ENCODE measurements at regions not wholly inside any gene's neighbourhood (a gene's known extent, or its start where the extent isn't known, plus 50 kb on each side); places are given as distances from the start of the nearest gene placed in this dataset.
A peak's percentile ranks its signal among the peaks of the same experiment; 100 is the strongest.
"Not testable (repeated sequence)": the region's sequence is repeated elsewhere in the genome, so short reads cannot be mapped to it uniquely, and the experiment has no call there.

DNA sequence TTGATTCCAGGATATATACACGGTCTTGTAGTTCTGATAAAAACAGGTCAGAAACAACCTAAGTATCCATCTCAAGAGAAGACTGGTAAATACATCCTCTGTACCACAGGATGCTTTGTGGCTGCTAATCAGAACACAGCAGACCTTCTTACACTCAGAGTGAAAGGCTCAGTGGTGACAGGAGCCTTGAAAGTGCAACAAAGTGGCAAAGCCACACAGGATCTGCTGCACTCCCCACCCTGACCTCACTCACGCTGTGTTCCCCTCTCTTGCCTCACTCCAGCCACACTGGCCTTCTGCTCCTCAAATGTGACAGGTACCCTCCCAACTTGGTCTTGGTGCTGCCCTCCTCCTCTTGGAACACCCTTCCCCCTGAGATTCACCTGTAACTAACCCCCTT lies 98.1 kb upstream of the GRIP1 start:
- no peak for DNase-seq

DNA sequence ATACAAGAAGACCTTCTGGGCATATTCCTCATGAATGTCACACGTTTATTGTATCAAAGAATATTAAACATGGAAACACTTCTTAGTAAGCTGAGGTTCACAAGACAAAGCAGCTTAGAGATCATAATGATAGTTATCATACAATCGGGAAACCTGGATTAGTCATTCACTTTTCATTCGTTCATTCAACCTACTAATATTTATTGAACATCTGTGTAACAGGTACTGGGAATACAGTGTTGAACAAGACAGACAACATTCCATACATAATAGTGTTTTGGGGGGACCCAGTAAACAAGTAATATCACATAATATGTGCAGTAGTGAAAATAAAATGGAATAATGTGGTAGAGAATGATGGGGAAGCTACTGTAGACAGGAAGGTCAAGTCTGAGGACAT lies 100.6 kb upstream of the GRIP1 start:
- DNase-seq: no peak

DNA sequence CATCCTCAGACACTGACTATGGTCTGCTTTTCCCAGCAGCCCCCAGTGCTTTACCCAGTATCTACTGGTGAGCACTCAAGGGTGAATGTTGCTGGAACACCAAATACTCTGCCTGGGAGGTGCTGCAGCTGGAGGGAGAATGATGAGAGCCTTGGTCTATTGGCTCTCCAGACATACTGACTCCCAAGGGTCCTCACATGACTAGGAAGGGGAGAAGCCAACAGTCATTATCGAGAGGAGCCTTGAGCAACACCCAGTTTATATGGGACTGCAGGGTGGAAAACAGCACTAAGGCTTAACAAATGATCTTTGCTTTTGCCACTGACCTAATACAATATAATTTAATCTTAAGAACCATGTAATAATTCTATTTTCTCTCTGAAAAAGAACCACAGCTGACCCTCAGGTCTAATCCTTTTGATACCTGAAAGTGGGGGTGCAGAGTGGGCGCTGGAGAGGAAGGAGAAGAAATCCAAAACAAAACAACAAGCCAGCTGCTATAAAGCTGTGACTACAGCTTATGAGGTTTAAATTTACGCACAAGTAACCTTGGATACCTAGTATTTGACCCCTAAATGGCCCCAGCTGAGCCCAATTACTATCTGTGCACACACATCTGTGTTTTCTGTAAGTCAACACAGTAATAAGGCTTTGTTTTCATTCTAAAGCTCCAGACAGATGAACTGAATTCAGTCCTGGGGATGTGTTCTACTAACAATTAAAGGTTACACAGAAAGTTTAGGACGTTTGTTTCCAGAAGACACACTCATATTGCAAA lies 107.8 kb upstream of the GRIP1 start:
- no peak for DNase-seq

DNA sequence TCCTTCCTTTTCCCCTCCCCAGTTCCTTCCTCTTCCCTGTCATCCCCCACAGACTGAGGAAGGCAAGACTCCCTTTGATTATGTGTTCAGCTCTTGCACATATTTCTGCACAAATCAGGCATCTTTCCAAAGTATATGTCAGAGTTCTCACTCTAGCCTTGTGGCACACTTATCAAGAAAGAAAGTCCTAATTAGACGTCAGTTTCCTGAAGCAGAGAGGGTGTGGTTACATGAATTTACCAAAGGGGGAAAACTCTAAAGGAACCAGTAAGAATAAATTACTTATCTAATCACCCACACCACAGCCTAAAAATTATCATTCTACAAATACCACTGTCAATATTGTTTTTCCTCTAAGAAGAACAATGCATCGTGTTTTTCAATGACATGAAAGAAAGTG lies 120.7 kb upstream of the GRIP1 start:
- no peak for DNase-seq

DNA sequence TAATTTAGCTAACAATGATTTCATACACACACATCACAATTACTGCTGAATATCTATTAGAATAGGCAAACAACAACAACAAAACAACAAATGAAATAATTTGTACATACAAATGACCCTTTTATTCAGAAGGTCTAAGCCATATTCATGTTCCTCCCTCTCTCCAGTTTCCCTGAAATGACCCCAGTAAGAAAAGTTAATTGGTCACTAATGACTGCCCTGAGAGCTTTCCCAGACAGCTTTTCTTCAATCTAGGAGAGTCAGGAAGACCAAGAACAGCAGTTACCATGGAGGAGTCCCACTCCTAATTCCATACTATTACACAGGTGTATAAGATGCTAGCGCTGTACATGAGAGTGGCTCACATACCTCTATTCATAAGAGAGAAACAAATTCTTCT lies 121.2 kb upstream of the GRIP1 start:
- DNase-seq: no peak

DNA sequence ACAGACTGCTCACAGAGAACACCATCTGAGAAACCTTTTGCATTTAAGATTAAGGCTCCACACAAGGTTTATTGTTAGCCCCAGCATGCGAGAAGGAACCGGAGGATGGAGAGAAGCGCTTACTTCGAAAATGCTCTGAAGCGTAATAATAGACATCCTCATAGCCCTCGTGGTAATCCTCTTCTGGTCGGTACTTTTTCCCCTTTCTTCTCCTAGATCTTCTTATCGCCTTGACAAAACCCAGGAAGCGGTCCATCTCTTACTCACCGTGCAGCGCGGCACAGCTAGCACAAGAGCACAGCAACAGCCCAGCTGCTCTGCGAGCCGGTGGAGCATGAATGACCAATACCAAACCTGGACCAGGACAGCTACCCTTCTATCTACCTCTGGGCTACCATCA lies 125.1 kb upstream of the GRIP1 start:
- peak; percentile 60 for DNase-seq

DNA sequence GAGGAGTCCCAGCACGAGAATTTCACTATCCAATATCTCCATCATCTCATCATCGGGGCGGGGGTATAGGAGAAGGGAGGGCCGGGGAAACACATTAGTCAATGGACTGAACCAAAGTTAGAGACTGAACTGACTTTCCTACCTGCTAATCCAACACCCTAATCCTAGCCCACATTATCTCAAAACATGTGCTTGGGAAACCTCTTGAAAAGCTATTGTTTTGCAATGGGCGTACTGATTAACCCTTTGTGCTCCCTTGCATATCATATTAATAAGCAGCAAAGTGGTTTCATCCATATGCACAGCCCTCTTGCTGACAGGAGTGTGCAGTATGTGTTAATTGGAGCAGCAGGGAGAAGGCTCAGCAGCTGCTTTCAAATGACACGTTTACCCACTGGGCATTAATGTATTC lies 125.7 kb upstream of the GRIP1 start:
- peak; percentile 83 for DNase-seq

DNA sequence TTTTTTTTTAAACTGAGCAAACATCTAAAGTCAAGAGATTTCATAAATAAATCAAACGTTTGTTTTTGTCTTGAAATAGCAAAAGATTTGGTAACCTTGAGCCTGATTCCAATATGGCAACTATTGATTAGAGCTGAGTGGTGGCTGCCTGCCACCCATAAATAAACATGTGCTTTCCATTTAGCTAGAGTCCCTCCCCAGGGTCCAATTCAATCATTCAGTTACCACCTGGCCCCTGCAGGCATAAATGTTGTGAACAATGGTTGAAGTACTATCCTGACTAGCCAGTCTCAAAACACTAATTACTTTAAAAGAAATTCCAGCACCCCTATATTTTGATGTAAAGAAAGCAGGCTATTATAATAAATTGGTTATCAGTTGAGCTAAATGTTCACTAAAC lies 129.7 kb upstream of the GRIP1 start:
- no peak for DNase-seq

DNA sequence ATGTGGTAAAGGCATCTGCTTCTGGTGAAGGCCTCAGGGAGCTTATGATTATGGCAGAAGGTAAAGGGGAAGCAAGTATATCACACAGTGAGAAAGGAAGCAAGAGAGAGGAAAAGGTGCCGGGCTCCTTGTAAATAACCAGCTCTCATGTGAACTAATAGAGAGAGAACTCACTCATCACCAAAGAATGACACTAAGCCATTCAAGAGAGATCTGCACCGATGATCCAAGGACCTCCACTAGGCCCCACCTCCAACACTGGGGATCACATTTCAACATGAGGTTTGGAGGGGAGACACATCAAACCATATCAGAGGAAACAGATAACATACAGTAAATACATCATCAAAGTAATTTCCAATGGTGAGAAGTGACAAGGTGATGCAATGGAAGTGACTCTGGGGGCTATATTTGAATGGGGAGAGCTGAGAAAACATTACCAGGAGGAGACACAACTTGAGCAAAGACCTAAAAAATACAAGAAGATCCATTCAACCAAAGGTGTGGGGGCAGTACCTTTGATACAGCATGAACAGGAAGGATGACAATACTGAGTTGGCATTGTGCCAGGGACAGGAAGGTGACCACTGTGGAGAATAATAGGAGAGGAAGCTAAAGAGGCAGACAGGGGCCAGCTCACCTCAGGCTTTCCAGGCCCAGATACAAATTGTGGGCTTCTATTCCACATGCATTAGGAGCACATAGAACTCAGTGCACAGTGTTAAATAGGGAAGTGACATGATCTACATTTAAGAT lies 134.4 kb upstream of the GRIP1 start:
- peak; percentile 73 for DNase-seq

DNA sequence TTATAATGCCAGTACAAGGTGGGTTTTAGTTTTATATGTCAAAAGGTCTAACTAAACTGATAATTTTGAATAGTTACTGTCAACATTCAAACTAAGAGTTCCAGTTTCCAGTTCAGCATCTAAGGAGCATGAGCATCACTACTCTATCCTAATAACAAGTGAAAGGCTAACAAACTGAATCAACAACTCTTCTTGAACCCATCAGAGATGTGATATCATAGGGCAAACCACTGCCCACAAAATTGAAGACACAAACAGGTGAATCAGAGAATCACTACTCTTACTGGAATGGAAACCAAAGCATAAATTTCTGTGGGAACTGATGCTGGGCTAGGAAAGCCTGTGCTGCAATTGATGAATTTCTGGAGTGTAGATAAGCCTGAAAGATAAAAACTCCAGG lies 140.7 kb upstream of the GRIP1 start:
- DNase-seq: no peak

DNA sequence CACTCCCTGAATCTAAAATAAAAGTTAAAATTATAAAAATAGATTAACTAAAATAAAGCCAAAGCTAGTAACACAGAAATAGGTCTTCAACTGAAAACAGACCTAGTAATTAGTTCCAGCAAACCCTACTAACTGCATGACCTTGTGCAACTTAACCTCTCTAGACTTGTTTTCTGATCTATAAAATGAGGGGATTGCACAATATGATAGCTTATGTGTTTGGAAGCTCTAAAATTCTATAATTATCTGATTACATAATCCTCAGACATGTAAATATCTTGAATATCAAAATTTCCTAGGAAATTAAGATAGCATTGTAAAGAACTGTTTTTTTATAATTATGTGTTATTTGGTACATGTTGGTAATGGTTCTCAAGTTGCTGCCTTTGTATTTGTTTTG lies 144.1 kb upstream of the GRIP1 start:
- DNase-seq: no peak

DNA sequence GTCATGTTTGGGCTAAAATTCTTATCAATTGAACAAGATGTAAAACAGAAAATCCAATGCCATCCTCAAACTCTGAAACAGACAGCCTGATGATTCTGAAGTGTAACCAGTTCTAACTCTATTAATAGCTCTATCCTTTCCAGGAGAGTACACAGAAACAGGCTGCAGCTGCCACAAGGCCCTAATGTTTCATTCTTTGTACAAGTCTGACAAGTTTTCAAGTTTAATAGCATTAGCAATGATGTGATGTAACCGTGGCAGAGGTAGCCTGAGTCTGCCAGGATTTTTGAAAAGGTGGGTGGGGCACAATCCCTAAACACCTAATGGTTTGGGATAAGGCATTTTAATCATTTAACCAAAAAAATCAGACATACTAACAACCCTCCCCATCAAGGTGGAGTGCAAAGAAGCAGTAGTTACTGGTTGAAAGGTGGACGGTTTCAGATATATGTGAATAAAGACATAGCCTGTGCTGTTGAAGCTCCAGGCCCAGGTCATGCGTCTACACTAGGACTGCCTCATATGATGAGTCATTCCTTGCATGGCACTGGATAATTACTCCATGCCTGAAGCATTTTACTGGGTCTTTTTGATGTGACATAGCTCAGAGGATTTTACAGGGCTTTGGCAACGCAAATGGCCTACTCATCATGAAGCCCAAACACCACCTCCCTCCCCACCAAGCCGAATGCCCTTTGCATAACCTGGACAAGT lies 145.1 kb upstream of the GRIP1 start:
- peak; percentile 49 for DNase-seq

DNA sequence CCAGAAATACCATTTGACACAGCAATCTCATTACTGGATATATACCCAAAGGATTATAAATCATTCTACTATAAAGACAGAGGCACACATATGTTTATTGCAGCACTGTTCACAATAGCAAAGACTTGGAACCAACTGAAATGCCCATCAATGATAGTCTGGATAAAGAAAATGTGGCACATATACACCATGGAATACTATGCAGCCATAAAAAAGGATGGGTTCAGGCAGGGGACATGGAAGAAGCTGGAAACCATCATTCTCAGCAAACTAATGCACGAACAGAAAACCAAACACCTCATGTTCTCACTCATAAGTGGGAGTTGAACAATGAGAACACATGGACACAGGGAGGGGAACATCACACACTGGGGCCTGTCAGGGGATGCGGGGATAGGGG lies 147.0 kb upstream of the GRIP1 start:
- DNase-seq: not testable (repeated sequence)

DNA sequence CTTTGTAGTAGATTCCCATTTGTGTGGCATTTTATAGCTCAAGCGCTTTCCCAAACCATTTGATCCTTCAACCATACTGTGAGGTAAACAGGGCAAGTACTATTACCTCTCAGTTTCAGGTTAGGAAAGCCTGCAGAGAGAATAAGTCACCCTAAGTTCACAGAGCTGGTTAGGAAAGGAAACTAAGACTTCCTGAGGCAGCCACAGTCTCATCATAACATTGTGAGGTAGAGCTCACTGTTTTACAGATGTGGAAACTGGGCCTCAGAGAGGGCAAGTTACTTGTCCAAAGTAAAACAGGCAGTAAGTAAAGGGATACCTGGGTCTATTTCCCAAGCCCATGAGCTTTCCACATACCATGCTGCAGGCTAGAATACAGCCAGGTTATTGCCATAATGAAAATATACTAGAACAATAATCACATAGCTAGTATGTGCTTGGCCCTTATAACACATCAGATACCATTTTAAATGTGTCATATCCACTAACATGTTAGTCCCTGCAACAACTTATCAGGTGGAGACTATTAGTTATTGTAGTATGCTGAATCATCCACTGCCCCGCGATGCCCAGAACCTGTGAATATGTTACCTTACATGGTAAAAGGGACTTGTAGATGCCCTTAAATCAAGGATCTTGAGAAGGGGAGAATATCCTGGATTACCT lies 150.9 kb upstream of the GRIP1 start:
- DNase-seq: no peak

DNA sequence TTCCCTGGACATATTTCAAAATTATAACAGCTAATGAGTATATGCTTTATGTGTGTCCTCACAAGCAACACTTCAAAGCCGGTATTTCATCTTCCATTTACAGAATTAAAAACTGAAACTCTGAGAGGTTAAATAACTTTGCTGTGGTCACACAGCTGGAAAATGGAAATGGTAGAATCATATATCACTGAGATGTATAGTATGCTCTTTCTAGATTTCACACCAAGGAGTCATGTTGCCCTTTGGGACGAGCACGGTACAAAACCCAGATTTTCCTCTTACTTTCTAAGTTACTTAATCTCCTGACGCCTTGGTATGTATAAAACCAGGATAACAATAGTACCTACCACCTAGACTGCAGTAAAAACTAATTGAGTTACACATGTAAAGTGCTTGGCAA lies 152.6 kb upstream of the GRIP1 start:
- no peak for DNase-seq

DNA sequence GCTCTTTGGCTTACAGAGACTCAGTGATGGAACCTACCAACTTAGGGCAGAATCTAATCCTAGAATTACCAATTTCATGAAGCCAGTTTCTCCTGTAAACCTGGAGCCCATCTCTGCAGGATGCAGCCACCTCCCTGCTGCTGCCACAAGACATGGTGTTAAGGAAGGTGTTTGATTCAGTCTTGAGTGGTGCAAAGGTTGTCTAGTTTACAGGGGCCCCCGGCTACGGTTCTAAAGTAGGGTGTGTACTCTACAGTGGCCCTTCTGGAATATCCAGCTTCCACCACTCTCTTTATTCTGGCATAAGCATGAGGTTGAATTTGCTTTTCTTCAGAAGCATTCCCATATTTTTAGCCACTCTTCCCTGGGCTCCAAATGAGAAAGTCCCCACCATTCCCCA lies 154.1 kb upstream of the GRIP1 start:
- no peak for DNase-seq

DNA sequence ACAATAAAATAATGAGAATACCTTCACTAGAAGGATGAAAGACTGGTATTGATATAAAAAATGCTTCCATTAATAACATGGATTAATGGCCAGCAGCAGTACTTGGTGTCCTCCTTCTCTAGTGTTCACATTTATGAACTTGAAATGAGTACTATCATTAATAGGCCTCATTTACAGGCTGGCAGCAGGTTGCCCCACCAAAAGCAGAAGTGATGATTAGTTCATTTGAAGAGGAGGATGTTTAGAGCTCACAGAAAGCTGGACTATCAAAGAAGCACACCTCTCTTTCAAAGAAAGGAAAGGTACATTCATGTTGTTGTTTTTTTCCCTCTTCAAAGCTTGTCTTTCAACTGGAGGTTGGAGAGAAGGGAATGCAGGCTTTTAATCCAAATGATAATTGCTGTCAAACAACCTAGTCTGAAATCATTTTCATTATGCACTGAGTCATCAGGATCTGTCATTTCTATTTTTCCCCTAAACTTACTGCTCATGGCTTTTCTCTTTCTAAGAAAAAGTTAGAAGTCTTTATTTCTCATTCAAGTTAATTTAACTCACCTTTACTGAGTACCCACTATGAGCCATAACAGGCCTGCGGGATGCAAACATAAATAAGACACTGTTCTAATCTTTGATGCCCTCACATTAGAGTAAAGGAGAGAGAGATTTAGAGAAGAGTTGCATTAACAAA lies 157.9 kb upstream of the GRIP1 start:
- DNase-seq: no peak

DNA sequence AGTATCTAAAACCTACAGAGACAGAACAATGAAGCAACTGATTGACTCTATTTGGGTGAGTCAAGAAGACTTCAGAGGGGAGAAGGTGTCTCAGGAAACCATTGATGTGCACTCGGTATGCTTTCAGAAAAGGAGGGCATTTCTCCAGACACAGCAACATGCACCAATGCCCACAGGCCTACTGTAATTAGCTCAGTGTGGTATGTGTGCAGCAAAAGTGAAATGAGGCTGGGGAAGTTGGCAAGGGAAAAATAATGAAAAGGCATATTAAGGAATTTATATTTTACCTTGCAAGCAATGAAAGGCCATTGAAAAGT lies 158.4 kb upstream of the GRIP1 start:
- no peak for DNase-seq

DNA sequence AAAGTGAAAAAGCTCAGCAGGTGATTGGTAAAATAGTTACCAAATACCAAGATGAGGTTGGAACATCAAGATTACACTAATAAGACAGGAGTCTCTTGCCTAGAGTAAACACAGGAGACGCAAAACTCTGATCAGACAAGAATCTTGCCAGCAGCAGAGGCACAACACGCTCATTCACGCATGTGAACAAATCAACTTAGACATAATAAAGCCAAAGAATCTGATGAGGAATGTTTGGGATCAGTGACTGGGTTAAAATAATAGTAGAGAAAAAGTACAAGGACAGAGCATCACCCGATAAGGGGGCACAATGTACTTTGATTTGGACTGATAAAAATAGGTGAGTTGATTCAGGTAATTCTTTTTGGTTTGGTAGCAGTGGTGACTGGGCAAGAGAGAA lies 159.5 kb upstream of the GRIP1 start:
- no peak for DNase-seq

DNA sequence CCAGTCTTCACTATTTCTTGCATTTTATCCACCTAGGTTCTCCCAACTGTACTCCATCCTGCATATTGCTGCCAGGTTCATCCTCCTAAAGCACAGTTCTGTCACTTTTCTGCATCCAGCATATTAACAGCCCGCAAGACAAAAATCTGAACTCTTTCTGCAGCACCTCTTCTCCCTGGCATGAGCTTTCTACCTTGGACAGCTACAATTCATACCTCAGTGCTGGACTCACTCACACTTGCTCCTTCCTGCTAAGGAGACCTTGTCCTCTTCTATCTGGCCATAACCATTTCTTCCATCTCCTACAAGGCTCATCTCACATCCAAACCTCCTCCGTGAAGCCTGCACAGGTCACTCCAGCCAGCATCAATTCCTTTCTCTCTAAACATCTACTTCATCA lies 170.1 kb upstream of the GRIP1 start:
- DNase-seq: no peak

DNA sequence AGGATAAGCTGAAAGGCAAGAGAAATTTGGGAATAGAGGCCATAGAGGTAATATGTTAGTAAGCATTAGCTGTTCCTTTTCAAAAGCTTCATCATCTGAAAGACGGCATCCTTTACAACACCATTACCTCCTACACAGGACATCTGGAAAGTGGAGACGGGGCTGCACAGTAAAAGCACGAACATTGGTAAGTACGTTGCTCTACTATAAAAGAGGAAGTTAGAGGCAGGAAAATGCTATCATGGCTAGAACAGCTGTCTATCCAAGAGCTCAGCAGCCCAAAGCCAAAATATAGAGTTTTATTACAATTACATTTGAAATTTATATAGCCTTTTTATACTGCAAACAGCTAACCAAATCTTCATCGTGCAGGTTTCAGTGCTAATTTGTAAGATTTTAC lies 172.3 kb upstream of the GRIP1 start:
- no peak for DNase-seq

DNA sequence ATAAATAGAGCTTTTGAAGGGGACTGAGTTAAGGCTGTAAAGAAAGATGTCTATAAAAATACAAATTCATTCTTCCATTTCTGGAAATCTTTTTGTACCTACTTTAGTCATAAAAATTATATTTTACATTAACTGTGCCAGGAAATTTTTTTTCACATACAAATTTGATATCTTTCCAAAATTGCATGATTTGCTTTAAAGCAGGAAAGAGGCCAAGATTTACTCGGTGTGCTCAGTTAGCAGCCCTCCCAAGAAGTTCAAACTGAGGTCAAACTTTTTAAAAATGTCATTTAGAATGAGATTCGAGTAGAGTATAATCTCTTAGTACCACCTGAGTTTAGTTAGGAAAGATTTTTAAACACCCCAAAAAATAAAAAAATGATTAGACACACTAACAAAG lies 173.2 kb upstream of the GRIP1 start:
- DNase-seq: no peak

DNA sequence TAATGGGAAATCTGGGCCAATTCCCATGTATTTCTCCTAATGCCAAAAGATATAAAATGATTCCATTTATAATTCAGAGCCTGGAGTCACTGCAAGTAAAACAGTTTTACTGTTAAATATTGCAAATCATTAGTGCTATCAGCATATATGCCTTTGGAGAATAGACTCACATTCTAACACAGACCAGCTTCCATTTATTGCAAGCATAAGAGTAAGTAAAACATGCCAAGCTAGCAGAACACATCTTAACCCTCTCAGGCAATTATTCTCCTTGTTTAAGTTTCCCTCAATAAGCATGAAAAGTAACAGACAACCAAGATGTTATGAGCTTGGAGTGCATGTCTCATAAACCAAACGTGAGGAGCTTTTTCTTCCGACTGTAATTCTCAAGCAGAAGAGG lies 173.9 kb upstream of the GRIP1 start:
- no peak for DNase-seq
